HUES48 (cell line): ENCODE measurements at regions not wholly inside any gene's neighbourhood (a gene's known extent, or its start where the extent isn't known, plus 50 kb on each side); places are given as distances from the start of the nearest gene placed in this dataset.
"Not testable (repeated sequence)": the region's sequence is repeated elsewhere in the genome, so short reads cannot be mapped to it uniquely, and the experiment has no call there.

Source experiments
- H3K27ac ChIP-seq: one replicate; pipeline ENCODE4 v1.7.0; 2013; ENCODE audit warnings: low read depth, low read length, inconsistent platforms
- H3K27me3 ChIP-seq: 2 replicates; pipeline ENCODE4 v1.6.1; 2013; ENCODE audit warnings: mild to moderate bottlenecking, low read length; ENCODE audit not compliant: control insufficient read depth, insufficient read depth
- H3K36me3 ChIP-seq: 2 replicates; pipeline ENCODE4 v1.6.1; 2013; ENCODE audit warnings: low read length; ENCODE audit not compliant: control insufficient read depth, insufficient read depth
- H3K4me1 ChIP-seq: 2 replicates; pipeline ENCODE4 v1.6.1; 2013; ENCODE audit warnings: mild to moderate bottlenecking, low read length; ENCODE audit not compliant: control insufficient read depth, insufficient read depth
- H3K4me3 ChIP-seq: 2 replicates; pipeline ENCODE4 v1.5.1; 2013; ENCODE audit warnings: mild to moderate bottlenecking, low read depth, low read length
- H3K9ac ChIP-seq: 2 replicates; pipeline ENCODE4 v1.6.1; 2013; ENCODE audit warnings: mild to moderate bottlenecking, low read depth, low read length, moderate library complexity
- H3K9me3 ChIP-seq: 2 replicates; pipeline ENCODE4 v1.6.1; 2013; ENCODE audit warnings: low read length; ENCODE audit not compliant: control insufficient read depth, insufficient read depth

- Histone ChIP-seq H3K36me3 (no peaks in the 10 kb centered on the region), H3K27me3 (no peaks in the 10 kb centered on the region), H3K4me3 (no peak overlapping the region), H3K27ac (no peak overlapping the region), H3K4me1 (no peaks in the 10 kb centered on the region; the same call in 1 of the 2 replicates), H3K9ac (no peak overlapping the region), H3K9me3 (no peaks in the 10 kb centered on the region)
Measured at GRCh38 chr5:125228363-125229070, 482.1 kb upstream of the ZNF608 start.

DNA sequence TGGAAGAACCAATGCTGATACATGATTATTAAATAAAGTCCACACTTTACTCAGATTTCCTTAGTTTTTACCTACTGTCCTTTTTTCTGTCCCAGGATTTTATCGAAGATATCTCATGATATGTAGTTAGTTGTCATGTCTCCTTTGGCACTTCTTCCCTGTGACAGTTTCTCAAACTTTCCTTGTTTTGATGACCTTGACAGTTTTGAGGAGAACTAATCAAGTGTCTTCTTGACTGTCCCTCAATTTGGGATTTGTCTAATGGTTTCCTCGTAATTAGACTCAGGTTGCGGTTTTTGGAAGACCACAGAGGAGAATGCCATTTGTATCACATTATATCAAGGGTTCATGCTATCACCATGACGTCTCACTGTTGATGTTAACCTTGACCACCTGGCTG, 483.1 kb upstream of the ZNF608 start:
- no peaks in the 10 kb centered on the region for H3K9me3 ChIP-seq
- H3K4me1 ChIP-seq = peaks cover 7% of the 10 kb centered on the region; the same call in 1 of the 2 replicates
- no peaks in the 10 kb centered on the region for H3K36me3 ChIP-seq
- H3K27me3 ChIP-seq = no peaks in the 10 kb centered on the region
- no peak overlapping the region for H3K9ac ChIP-seq
- no peak overlapping the region for H3K27ac ChIP-seq
- H3K4me3 ChIP-seq = no peak overlapping the region

DNA sequence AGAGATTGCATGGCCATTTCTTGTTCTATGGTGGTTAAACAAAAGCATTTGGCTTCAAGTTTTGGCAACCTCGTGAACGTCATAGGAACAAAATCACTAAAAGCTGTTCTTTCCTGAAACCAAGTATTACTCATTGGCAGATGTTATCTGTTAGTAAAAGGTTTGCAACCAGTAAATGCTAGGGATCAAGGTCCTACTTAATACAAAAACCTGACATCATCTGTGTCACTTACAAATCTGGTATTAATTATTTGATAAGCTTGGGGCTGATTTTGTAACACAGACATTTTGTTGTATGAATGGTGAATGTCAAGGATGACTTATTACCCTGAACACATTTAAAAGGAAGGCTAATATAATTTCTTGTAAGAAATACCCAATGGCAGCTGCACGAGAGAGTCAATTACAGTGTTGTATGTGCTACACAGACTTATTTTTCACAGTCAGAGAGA, 486.4 kb upstream of the ZNF608 start:
- Histone ChIP-seq H3K4me3 (no peak overlapping the region), H3K27ac (no peak overlapping the region), H3K9ac (no peak overlapping the region), H3K9me3 (no peaks in the 10 kb centered on the region), H3K4me1 (peaks cover 31% of the 10 kb centered on the region), H3K36me3 (no peaks in the 10 kb centered on the region), H3K27me3 (no peaks in the 10 kb centered on the region)

- Histone ChIP-seq H3K36me3 (no peaks in the 10 kb centered on the region), H3K9me3 (no peaks in the 10 kb centered on the region), H3K9ac (no peak overlapping the region), H3K4me3 (no peak overlapping the region), H3K27ac (no peak overlapping the region), H3K4me1 (peaks cover 31% of the 10 kb centered on the region), H3K27me3 (no peaks in the 10 kb centered on the region)
Measured at GRCh38 chr5:125233944-125234343, 487.5 kb upstream of the ZNF608 start.

- Histone ChIP-seq H3K4me1 (peaks cover 31% of the 10 kb centered on the region), H3K27ac (peak overlapping the region; percentile 80), H3K27me3 (no peaks in the 10 kb centered on the region), H3K9me3 (no peaks in the 10 kb centered on the region), H3K9ac (no peak overlapping the region), H3K4me3 (no peak overlapping the region), H3K36me3 (no peaks in the 10 kb centered on the region)
Measured at GRCh38 chr5:125236007-125236406, 489.6 kb upstream of the ZNF608 start.

DNA sequence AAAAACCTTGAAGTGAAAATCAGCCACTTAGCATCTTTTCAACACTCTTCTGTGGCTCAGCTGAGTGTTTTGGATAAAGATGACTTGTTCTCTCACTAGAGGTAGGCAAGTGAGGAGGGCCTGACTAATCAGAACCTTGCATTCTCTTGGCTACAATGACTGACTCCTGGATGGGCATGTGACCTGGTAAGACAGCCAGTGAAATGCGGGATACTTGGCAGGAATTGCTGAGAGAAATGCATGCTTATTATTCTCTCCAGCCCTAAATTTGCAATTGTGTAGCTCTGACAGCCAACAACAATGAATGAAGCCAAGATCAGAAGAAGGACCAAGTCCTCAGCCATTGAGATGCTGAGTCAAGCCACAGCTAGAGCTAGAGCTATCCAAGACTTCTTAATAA, 490.5 kb upstream of the ZNF608 start:
- Histone ChIP-seq H3K9me3 (peaks cover 2% of the 10 kb centered on the region; the same call in 1 of the 2 replicates), H3K4me1 (peaks cover 31% of the 10 kb centered on the region), H3K36me3 (no peaks in the 10 kb centered on the region), H3K9ac (no peak overlapping the region), H3K27me3 (no peaks in the 10 kb centered on the region), H3K27ac (peak overlapping the region; percentile 80), H3K4me3 (peak overlapping the region; percentile 17; the same call in 1 of the 2 replicates)

- H3K9ac ChIP-seq = no peak overlapping the region
- H3K4me1 ChIP-seq = no peaks in the 10 kb centered on the region
- no peaks in the 10 kb centered on the region for H3K27me3 ChIP-seq
- no peak overlapping the region for H3K27ac ChIP-seq
- peaks cover 3% of the 10 kb centered on the region; the same call in 1 of the 2 replicates for H3K9me3 ChIP-seq
- no peaks in the 10 kb centered on the region for H3K36me3 ChIP-seq
- no peak overlapping the region for H3K4me3 ChIP-seq
Measured at GRCh38 chr5:125244531-125244930, 498.1 kb upstream of the ZNF608 start.

DNA sequence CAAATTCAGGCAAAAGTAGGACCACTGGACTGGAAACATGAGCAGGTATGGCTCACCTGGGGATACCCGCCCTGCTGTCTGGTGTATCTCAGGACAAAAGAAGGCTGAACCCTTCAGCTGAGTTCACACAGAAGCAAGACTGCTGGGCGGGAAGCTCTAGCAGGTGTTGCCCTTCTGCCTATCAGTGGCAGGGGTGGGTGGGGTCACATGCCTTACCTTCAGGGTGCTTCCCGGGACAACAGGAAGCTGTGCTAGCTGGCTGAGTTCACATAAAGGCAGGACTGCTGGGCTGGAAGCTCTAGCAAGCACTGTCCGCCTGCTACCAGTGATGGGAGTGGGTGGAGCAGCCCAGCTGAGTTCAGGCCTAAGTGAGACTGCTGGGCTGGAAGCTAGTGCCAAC, 498.8 kb upstream of the ZNF608 start:
- no peak overlapping the region for H3K4me3 ChIP-seq
- H3K4me1 ChIP-seq = no peaks in the 10 kb centered on the region
- no peak overlapping the region for H3K27ac ChIP-seq
- no peaks in the 10 kb centered on the region for H3K27me3 ChIP-seq
- H3K9me3 ChIP-seq = peaks cover 3% of the 10 kb centered on the region; the same call in 1 of the 2 replicates
- no peaks in the 10 kb centered on the region for H3K36me3 ChIP-seq
- H3K9ac ChIP-seq = no peak overlapping the region

GRCh38 chr5:125249400-125249799, 503.0 kb upstream of the ZNF608 start:
- H3K36me3 ChIP-seq = no peaks in the 10 kb centered on the region

GRCh38 chr5:125251703-125252102, 505.3 kb upstream of the ZNF608 start:
- no peaks in the 10 kb centered on the region for H3K36me3 ChIP-seq
- H3K4me1 ChIP-seq = no peaks in the 10 kb centered on the region
- H3K27ac ChIP-seq = no peak overlapping the region
- peaks cover 27% of the 10 kb centered on the region for H3K9me3 ChIP-seq
- H3K9ac ChIP-seq = no peak overlapping the region
- no peak overlapping the region for H3K4me3 ChIP-seq
- no peaks in the 10 kb centered on the region for H3K27me3 ChIP-seq

More at GRCh38 chr5:125249400-125249799, 503.0 kb upstream of the ZNF608 start:
- Histone ChIP-seq H3K27me3 (no peaks in the 10 kb centered on the region), H3K4me3 (no peak overlapping the region), H3K4me1 (no peaks in the 10 kb centered on the region), H3K9me3 (peaks cover 19% of the 10 kb centered on the region), H3K9ac (no peak overlapping the region), H3K27ac (no peak overlapping the region)

DNA sequence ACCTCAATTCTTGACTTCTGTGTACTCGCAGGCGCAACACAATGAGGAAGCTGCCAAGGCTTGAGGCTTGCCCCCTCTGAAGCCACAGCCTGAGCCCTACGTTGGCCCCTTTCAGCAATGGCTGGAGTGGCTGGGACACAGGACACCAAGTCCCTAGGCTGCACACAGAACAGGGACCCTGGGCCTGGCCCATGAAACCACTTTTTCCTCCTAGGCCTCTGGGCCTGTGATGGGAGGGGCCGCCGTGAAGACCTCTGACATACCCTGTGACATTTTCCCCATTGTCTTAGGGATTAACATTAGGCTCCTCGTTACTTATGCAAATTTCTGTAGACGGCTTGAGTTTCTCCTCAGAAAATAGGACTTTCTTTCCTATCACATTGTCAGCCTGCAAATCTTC, 507.2 kb upstream of the ZNF608 start:
- H3K27me3 ChIP-seq, H3K27ac ChIP-seq, H3K36me3 ChIP-seq, H3K4me3 ChIP-seq, H3K4me1 ChIP-seq, H3K9ac ChIP-seq: not testable (repeated sequence)
- H3K9me3 ChIP-seq = peaks cover 27% of the 10 kb centered on the region
